ENCODE measurements at regions not wholly inside any gene's neighbourhood (a gene's known extent, or its start where the extent isn't known, plus 50 kb on each side); places are given as distances from the start of the nearest gene placed in this dataset.

- no peak for DNase-seq (ENCODE audit: low read depth)
Measured at GRCh38 chr11:2083411-2083810, 55.8 kb downstream of the IGF2 start.

DNA sequence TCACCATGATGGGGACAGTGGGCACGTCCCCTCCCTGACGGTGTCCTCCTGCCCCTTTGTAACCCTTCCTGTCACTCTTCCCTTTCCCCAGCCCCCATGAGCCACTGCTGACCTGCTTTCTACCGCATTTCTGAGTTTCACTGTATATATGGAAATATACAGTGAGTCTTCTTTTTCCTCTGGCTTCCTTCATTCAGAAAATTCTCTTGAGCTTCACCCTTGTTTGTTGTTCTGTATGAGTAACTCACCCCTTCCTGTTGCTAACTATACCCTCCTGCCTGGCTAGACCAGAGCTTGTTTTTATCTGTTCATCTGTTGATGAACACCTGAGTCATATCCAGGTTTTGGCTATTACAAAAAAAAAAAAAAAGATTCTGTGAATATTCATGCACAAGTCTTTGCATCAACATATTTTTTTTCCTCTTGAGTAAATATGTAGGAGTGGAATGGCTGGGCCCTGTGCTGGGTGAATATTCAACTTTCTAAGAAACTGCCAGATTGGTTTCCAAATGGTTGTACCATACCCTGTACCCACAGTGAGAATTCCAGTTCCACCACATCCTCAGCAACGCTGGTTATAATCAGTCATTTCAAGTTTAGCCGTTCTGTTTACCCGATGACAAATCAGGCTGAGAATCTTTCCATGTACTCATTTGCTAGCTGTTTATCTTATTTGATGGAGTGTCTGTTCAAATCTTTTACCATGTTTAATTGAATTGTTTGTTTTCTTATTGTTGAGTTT is 62.0 kb downstream of the IGF2 start:
- DNase-seq (ENCODE audit: low read depth), result peak; percentile 58

GRCh38 chr11:2076441-2076840 is 62.7 kb downstream of the IGF2 start:
- DNase-seq (ENCODE audit: low read depth), result no peak

DNA sequence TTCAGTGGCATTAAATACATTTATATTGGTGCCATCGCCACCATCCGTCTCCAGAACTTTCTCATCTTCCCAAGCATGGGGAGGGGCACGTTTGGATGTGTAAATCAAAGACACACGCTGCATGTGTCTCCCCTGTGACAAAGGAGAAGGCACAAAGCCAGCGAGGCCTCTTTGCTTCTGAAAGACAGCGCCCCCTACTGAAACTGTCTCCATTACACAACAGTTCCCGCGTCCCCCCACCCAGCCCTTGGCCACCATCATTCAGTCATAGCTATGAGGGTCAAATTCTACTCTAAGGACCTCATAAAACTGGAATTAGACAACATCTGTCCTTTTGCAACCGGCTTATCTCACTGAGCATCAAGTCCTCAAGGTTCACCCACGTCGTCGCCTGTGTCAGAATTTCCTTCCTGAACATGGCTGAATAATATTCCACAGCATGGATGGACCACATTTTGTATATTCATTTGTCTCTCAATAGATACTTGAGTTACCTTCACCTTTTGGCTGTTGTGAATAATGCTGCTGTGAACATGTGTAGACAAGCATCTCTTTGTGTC is 64.8 kb downstream of the IGF2 start:
- DNase-seq (ENCODE audit: low read depth), result no peak

DNA sequence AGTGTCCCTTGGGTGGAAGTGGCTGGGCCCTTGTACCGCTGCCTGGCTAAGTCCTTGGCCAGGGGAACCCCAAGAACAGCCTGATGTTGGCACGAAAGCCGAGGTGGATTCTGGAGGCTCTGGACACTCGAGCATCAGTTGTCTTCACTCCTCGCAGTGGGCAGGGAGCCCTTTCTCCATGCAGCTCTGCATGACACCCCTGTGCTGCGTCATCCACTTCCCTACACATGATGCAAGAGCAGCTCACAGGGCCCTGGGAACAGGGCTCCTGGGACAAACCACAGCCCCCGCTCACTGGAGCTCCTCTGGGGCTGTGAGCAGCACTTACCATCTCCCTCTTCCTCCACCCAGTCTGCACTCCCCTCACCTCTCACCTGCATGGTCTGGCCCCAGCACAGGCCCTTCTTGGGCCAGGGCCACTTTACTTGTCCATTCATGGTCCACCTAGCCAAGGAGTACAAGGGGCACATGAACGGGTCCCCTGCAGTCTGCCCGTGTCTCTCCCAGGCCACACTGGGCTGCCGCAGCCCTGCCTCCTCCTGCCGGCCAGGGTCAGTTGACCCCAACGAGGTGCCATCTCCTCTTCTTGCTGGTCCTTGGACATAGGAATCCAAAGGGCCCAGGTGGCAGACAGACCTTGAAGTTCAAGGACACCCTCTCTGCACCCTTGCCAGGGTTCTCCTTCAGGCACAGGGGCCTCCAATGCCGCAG is 66.5 kb downstream of the IGF2 start:
- no peak for DNase-seq (ENCODE audit: low read depth)

GRCh38 chr11:2071748-2072385 is 67.3 kb downstream of the IGF2 start:
- no peak for DNase-seq (ENCODE audit: low read depth)
